ENCODE measurements at regions not wholly inside any gene's neighbourhood (a gene's known extent, or its start where the extent isn't known, plus 50 kb on each side); places are given as distances from the start of the nearest gene placed in this dataset.

- H3K36me3 ChIP-seq (ENCODE audit: low read depth, missing control alignments) = no peaks in the 10 kb centered on the region
Observed at GRCh38 chr1:62962014-62962812, 178.3 kb downstream of the ATG4C start.

GRCh38 chr1:62962901-62963776, 179.2 kb downstream of the ATG4C start:
- intact Hi-C loops (cut with DNase I; ENCODE audit: low total_unique reads) = no loop called here
- peak; percentile 66 for DNase-seq
- no peak overlapping the region for H3K27ac ChIP-seq
- H3K4me3 ChIP-seq = no peak overlapping the region
- no peak for TF ChIP-seq POLR2A (IDR thresholded peaks at IDR 0.05)
- peak; percentile 11 to 44 (median 37) for TF ChIP-seq CTCF (IDR thresholded peaks at IDR 0.05)
- WGBS, 2 donors = 47% methylated on average over 8 to 10 of the region's 10 CpGs
- no peaks in the 10 kb centered on the region for H3K36me3 ChIP-seq (ENCODE audit: low read depth, missing control alignments)
- H3K9me3 ChIP-seq = no peaks in the 10 kb centered on the region
- no peaks in the 10 kb centered on the region for H3K4me1 ChIP-seq
- H3K27me3 ChIP-seq = no peaks in the 10 kb centered on the region

More at GRCh38 chr1:62962014-62962812, 178.3 kb downstream of the ATG4C start:
- 67 to 80% methylated on average over 4 of the region's 4 CpGs for WGBS, 2 donors
- intact Hi-C loops (cut with DNase I; ENCODE audit: low total_unique reads) = no loop called here
- Histone ChIP-seq H3K27me3 (no peaks in the 10 kb centered on the region), H3K9me3 (no peaks in the 10 kb centered on the region), H3K27ac (no peak overlapping the region), H3K4me3 (no peak overlapping the region), H3K4me1 (no peaks in the 10 kb centered on the region)
- no peak for TF ChIP-seq CTCF (IDR thresholded peaks at IDR 0.05)
- no peak for TF ChIP-seq POLR2A (IDR thresholded peaks at IDR 0.05)
- DNase-seq = no peak

GRCh38 chr1:62964141-62964540, 180.2 kb downstream of the ATG4C start:
- no peak for DNase-seq
- H3K4me3 ChIP-seq = no peak overlapping the region
- no peaks in the 10 kb centered on the region for H3K4me1 ChIP-seq
- H3K27ac ChIP-seq = no peak overlapping the region
- intact Hi-C loops (cut with DNase I; ENCODE audit: low total_unique reads) = no loop called here
- H3K36me3 ChIP-seq (ENCODE audit: low read depth, missing control alignments) = no peaks in the 10 kb centered on the region
- no peaks in the 10 kb centered on the region for H3K9me3 ChIP-seq
- TF ChIP-seq CTCF (IDR thresholded peaks at IDR 0.05) = no peak
- no peak for TF ChIP-seq POLR2A (IDR thresholded peaks at IDR 0.05)
- H3K27me3 ChIP-seq = no peaks in the 10 kb centered on the region
- 77 to 87% methylated on average over 3 of the region's 3 CpGs for WGBS, 2 donors

GRCh38 chr1:62967031-62967430, 183.1 kb downstream of the ATG4C start:
- no peak overlapping the region for H3K27ac ChIP-seq
- 83 to 94% methylated on average over 8 to 10 of the region's 10 CpGs for WGBS, 2 donors
- no peak for DNase-seq
- H3K36me3 ChIP-seq (ENCODE audit: low read depth, missing control alignments) = no peaks in the 10 kb centered on the region
- no peak overlapping the region for H3K4me3 ChIP-seq
- TF ChIP-seq POLR2A (IDR thresholded peaks at IDR 0.05) (no peak), CTCF (IDR thresholded peaks at IDR 0.05) (no peak)
- H3K27me3 ChIP-seq = no peaks in the 10 kb centered on the region
- intact Hi-C loops (cut with DNase I; ENCODE audit: low total_unique reads) = no loop called here
- H3K9me3 ChIP-seq = no peaks in the 10 kb centered on the region
- H3K4me1 ChIP-seq = no peaks in the 10 kb centered on the region

Measured in testis (tissue), 2 donors.